ENCODE measurements at regions not wholly inside any gene's neighbourhood (a gene's known extent, or its start where the extent isn't known, plus 50 kb on each side); places are given as distances from the start of the nearest gene placed in this dataset.

DNA sequence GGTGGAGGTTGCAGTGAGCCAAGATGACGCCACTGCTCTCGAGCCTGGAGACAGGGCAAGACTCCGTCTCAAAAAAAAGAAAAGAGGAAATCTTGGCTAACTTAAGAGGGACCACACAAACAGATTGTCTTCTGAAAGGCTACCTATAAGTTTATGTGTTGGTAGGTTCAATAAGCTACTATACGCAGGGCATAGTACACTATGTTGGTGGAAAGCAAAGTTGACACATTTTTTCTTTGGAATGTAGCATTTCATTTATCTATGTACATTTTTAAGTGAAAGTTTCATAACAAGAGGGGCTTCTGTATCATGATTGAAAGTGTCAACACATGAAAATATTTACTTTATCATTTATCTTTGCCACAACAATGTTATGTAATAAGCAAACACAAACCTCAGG lies 752.6 kb upstream of the ACVR2A start:
- Mint-ChIP-seq H3K4me1 (ENCODE audit: low read depth) (peaks cover 10% of the 10 kb centered on the region), H3K4me3 (no peak overlapping the region), H3K27ac (no peak overlapping the region), H3K9me3 (no peaks in the 10 kb centered on the region), H3K27me3 (no peaks in the 10 kb centered on the region), H3K36me3 (no peaks in the 10 kb centered on the region)
- CTCF ChIA-PET: interaction anchor here (5.4 kb wide), 1 partner anchor 10 kb away, joined by 26 read pairs; no protein-coding TSS in a partner anchor
- POLR2A ChIA-PET: no interaction called here
- no peak for DNase-seq
- intact Hi-C loops (cut with micrococcal nuclease): no loop called here

DNA sequence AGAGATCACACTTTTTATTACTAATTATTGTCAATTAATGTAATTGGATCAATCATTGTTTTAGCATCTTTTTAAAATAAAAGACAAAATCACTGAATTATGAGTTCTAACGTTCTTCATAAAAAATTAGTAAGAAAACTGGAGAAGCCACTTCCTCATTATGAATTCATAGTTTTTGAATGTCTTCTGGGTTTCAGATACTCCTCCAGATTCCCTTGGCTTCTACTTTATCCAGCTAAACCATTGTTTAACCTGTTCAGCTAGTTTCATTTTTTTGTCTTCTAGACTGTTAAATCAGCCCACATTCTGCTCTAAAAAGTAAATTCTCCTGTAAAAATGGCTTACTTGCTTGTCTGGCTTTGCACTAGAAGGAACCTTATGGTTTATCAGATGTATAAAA lies 753.4 kb upstream of the ACVR2A start:
- no peak for DNase-seq
- H3K27ac Mint-ChIP-seq: no peak overlapping the region
- ChIA-PET POLR2A (no interaction called here), CTCF (interaction anchor here (5.4 kb wide), 1 partner anchor 9 kb away, joined by 26 read pairs; no protein-coding TSS in a partner anchor)
- intact Hi-C loops (cut with micrococcal nuclease): no loop called here
- no peaks in the 10 kb centered on the region for H3K27me3 Mint-ChIP-seq
- H3K4me1 Mint-ChIP-seq (ENCODE audit: low read depth): peaks cover 2% of the 10 kb centered on the region
- no peak overlapping the region for H3K4me3 Mint-ChIP-seq
- H3K9me3 Mint-ChIP-seq: no peaks in the 10 kb centered on the region
- no peaks in the 10 kb centered on the region for H3K36me3 Mint-ChIP-seq

DNA sequence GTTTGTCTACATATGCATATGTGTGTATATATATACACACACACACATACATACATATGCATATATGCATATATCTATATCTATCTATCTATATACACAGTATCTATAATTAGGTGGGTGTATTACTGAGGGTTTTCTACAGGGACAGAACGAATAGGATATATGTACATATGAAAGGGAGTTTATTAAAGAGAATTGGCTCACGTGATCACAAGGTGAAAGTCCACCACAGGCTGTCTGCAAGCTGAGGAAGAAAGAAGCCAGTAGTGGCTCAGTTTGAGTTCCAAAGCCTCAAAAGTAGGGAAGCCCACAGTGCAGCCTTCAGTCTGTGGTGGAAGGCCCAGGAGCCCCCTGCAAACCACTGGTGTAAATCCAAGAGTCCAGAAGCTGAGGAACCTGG lies 756.0 kb upstream of the ACVR2A start:
- H3K4me1 Mint-ChIP-seq (ENCODE audit: low read depth): peaks cover 2% of the 10 kb centered on the region
- CTCF ChIA-PET: no interaction called here
- H3K27ac Mint-ChIP-seq: no peak overlapping the region
- no peaks in the 10 kb centered on the region for H3K36me3 Mint-ChIP-seq
- DNase-seq: no peak
- POLR2A ChIA-PET: no interaction called here
- no peaks in the 10 kb centered on the region for H3K27me3 Mint-ChIP-seq
- intact Hi-C loops (cut with micrococcal nuclease): no loop called here
- H3K4me3 Mint-ChIP-seq: no peak overlapping the region
- no peaks in the 10 kb centered on the region for H3K9me3 Mint-ChIP-seq

DNA sequence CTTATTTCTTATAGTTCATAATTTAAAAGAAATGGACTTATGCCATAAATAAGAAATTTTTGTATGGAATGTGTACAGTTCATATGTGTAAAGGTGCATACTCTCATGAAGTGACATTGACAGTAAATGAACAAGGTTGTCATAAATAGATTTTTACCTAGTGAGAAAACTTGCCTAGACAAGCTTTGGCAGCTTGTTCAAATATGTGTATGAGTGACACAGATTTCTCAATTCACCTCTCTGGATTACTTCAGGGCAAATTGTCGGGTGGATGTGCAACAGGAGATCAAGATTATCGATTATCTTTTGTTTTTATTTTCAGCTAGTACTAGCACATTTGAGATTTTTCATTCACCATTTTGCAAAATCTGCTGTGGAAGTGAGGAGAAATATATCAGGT lies 758.1 kb upstream of the ACVR2A start:
- Mint-ChIP-seq H3K27me3 (no peaks in the 10 kb centered on the region), H3K9me3 (no peaks in the 10 kb centered on the region), H3K27ac (no peak overlapping the region), H3K4me3 (no peak overlapping the region), H3K4me1 (ENCODE audit: low read depth) (peaks cover 5% of the 10 kb centered on the region), H3K36me3 (no peaks in the 10 kb centered on the region)
- ChIA-PET POLR2A (no interaction called here), CTCF (interaction anchor here (1.5 kb wide), 1 partner anchor 245 kb away, joined by 5 read pairs; no protein-coding TSS in a partner anchor)
- DNase-seq: no peak
- intact Hi-C loops (cut with micrococcal nuclease): loop anchor here (1.0 kb wide), 1 partner anchor 202 kb away; no protein-coding TSS in a partner anchor

DNA sequence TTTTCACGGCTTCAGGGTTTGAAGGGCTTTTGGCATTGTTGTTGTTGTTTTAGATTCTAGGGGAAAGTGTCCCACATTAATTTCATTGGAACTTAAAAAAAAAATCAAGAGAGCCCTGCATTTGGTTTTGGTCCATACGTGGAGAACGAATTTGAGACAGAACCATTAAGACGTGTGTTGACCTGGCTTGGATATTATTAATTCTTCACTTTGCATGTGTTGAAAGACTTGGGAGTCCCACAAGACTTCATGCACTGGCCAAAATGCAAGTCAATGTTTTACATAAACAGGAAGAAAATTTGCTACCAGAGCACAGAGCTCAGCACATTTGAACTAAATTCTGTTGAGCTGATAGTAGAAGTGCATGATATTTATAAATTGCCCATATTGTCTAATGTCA lies 761.2 kb upstream of the ACVR2A start:
- H3K27me3 Mint-ChIP-seq: no peaks in the 10 kb centered on the region
- ChIA-PET CTCF (interaction anchor here (0.5 to 6.5 kb wide), 13 partner anchors 9 to 828 kb away, joined by 3 to 93 read pairs (median 6); no protein-coding TSS in a partner anchor), POLR2A (no interaction called here)
- intact Hi-C loops (cut with micrococcal nuclease): loop anchor here (1.0 kb wide), 2 partner anchors 249 to 828 kb away; no protein-coding TSS in a partner anchor
- H3K9me3 Mint-ChIP-seq: no peaks in the 10 kb centered on the region
- peaks cover 5% of the 10 kb centered on the region for H3K4me1 Mint-ChIP-seq (ENCODE audit: low read depth)
- DNase-seq: no peak
- H3K36me3 Mint-ChIP-seq: no peaks in the 10 kb centered on the region
- H3K27ac Mint-ChIP-seq: no peak overlapping the region
- no peak overlapping the region for H3K4me3 Mint-ChIP-seq

DNA sequence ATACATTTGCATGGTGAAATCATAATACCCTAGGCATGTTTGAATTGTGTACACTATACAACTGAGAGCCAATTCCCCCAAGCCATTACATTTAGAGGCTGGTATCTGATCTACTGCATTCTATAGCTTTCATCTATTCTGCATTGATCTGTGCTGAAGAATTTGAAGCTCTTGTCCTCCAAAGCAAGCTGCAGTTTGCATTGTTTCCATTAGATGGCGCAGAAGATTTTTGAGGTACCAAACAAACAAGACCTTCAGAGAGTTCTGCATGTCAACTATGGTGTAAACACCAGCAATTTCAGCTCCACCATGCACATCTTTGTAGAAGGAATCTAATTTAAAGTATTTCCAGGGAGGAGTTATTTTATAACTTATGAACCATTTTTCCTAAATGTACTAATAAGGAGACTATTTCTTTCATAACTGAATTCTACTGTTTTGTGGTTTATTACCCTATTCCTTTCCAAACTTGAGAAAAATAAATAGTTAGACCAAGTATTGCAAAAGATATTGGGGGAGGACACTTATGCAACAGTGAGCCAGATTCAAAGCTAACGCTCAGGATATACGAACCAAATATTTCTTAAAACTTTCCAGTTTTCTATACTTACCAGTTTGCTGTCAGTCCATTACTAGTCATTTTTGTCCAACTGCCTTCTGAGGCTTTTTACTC lies 761.8 kb upstream of the ACVR2A start:
- Mint-ChIP-seq H3K27ac (no peak overlapping the region), H3K27me3 (no peaks in the 10 kb centered on the region), H3K9me3 (no peaks in the 10 kb centered on the region), H3K4me3 (no peak overlapping the region), H3K36me3 (no peaks in the 10 kb centered on the region), H3K4me1 (ENCODE audit: low read depth) (peaks cover 5% of the 10 kb centered on the region)
- peak; percentile 47 for DNase-seq
- intact Hi-C loops (cut with micrococcal nuclease): loop anchor here (1.0 kb wide), 2 partner anchors 249 to 828 kb away; no protein-coding TSS in a partner anchor
- ChIA-PET POLR2A (no interaction called here), CTCF (interaction anchor here (0.5 to 6.5 kb wide), 30 partner anchors 8 to 829 kb away, joined by 3 to 93 read pairs (median 3); no protein-coding TSS in a partner anchor)

DNA sequence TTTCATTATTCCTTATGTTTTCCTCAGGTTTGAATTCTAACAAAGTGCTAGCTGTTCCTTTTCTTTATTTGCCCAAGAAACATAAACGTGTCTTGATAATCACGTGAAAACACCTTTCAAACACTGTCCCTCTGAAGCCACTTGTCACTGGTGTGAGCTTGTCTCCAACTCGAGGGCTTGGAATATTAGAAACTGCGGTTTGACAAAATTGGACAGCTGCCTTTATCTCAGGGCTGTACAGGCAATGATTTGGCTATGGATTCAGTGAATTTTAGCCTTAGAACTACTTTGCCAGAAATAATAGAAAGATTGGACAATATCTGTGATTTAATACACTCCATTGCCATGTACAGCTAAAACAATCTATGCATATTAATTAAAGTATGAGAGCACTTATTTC lies 763.0 kb upstream of the ACVR2A start:
- intact Hi-C loops (cut with micrococcal nuclease): no loop called here
- DNase-seq: no peak
- ChIA-PET CTCF (interaction anchor here (1.2 to 6.5 kb wide), 6 partner anchors 11 to 830 kb away, joined by 3 to 93 read pairs (median 28); no protein-coding TSS in a partner anchor), POLR2A (no interaction called here)
- Mint-ChIP-seq H3K9me3 (no peaks in the 10 kb centered on the region), H3K27ac (no peak overlapping the region), H3K27me3 (no peaks in the 10 kb centered on the region), H3K4me3 (no peak overlapping the region), H3K4me1 (ENCODE audit: low read depth) (peaks cover 5% of the 10 kb centered on the region), H3K36me3 (no peaks in the 10 kb centered on the region)

DNA sequence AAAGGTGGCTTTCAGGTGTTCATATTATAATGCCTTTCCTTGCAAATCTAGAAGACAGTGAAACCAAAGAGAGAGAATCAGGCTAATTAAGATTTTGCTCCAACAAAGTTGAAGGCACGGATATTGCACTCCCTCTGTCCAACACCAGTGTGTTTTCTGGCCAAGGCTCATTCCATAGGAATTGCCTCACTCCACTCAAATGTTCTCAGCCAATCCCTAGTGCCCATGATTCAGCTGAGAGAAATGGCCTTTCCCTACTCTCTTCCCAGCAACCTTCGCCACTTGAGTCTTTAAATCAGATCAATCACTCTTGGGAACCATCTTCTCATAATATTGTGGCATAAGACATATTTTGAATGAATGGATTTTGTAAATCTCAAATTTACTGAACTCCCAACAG lies 768.2 kb upstream of the ACVR2A start:
- DNase-seq: no peak
- Mint-ChIP-seq H3K4me3 (no peak overlapping the region), H3K27me3 (peaks cover 2% of the 10 kb centered on the region), H3K4me1 (ENCODE audit: low read depth) (no peaks in the 10 kb centered on the region), H3K9me3 (no peaks in the 10 kb centered on the region), H3K27ac (no peak overlapping the region), H3K36me3 (no peaks in the 10 kb centered on the region)
- POLR2A ChIA-PET: no interaction called here
- intact Hi-C loops (cut with micrococcal nuclease): no loop called here
- CTCF ChIA-PET: no interaction called here

DNA sequence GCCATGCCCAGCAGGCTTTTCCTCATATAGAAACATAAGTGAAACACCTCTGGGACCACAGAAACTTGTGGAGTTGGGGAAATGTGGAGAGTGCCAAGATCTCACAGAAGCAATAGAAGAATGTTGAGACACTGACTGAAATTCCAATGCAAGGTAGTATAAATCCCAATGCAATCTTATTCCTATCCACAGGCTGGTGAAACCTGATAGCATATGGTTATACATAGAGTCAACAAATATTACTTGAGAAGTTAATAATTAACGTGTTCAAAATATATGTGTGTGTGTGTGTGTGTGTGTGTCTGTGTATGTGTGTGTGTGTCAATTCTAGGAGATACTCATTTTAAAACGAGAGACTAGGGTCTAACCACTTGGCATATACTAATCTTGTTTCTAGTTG lies 776.8 kb upstream of the ACVR2A start:
- Mint-ChIP-seq H3K27ac (no peak overlapping the region), H3K4me1 (ENCODE audit: low read depth) (peaks cover 3% of the 10 kb centered on the region), H3K27me3 (no peaks in the 10 kb centered on the region), H3K4me3 (no peak overlapping the region), H3K36me3 (peaks cover 1% of the 10 kb centered on the region), H3K9me3 (peaks cover 11% of the 10 kb centered on the region)
- ChIA-PET CTCF (interaction anchor here (0.7 to 2.2 kb wide), 2 partner anchors 15 kb away, joined by 3 to 5 read pairs; no protein-coding TSS in a partner anchor), POLR2A (no interaction called here)
- intact Hi-C loops (cut with micrococcal nuclease): no loop called here
- no peak for DNase-seq

DNA sequence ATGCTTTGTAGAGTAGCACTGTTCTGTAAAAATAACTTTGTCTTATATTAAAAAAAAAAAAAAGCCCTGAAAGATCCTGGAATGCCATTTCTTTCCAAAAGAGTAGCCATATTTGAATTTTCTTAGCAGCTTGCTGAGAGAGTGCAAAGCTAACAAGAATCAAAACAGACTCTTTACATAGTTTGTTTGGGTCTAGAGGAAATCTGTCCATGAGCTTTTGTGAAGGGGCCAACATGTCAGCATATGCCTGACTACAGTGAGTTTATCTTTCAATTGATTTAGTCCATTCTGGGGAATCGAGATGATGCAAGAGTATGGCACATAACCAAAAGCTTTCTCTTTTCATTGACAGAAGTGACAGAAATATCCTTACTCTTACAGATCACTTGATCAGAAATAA lies 777.7 kb upstream of the ACVR2A start:
- intact Hi-C loops (cut with micrococcal nuclease): no loop called here
- peaks cover 3% of the 10 kb centered on the region for H3K4me1 Mint-ChIP-seq (ENCODE audit: low read depth)
- H3K36me3 Mint-ChIP-seq: peaks cover 1% of the 10 kb centered on the region
- no peak for DNase-seq
- no peak overlapping the region for H3K4me3 Mint-ChIP-seq
- peaks cover 11% of the 10 kb centered on the region for H3K9me3 Mint-ChIP-seq
- ChIA-PET CTCF (interaction anchor here (2.2 kb wide), 1 partner anchor 16 kb away, joined by 5 read pairs; no protein-coding TSS in a partner anchor), POLR2A (no interaction called here)
- no peak overlapping the region for H3K27ac Mint-ChIP-seq
- no peaks in the 10 kb centered on the region for H3K27me3 Mint-ChIP-seq

DNA sequence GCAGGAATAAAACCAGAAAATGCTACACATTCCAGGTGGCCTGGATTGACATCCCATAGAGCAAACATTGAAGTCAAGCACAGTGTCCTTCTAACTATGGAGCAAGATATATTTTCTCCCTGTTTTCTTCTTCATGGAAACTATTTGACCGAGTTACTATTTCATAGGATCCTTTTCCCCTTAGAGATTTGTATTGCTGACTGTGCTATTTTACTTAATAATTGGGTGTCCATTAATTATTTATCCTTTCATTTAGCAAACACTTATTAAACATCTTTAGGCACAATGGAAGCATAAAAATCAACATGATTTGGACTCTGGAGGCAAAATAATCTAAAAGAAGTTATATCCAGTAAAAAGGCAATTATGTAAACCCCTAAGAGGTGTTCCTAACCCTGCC lies 782.8 kb upstream of the ACVR2A start:
- CTCF ChIA-PET: interaction anchor here (0.8 kb wide), 1 partner anchor 17 kb away, joined by 3 read pairs; no protein-coding TSS in a partner anchor
- no peak overlapping the region for H3K4me3 Mint-ChIP-seq
- POLR2A ChIA-PET: no interaction called here

DNA sequence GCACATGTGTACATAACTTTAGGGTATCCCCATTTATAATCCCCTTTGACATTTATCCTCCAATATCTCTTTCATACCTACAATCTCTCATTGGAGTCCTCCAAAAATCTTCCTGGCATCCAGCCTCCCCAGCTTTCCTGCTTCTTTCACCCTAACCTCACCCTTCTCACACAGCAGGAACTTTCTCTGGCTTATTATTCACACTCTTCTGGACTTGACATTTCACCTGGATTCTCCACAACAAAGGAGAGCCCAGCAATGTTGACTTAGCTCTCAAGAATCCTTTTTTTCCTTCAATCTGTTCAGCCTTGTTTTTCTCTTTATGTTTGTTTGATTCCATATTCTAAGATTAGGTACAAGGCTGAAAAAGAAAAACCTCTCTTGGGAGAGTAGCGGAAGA lies 783.6 kb upstream of the ACVR2A start:
- peaks cover 11% of the 10 kb centered on the region for H3K9me3 Mint-ChIP-seq
- peaks cover 1% of the 10 kb centered on the region for H3K36me3 Mint-ChIP-seq
- no peak overlapping the region for H3K4me3 Mint-ChIP-seq
- no peak for DNase-seq
- ChIA-PET POLR2A (no interaction called here), CTCF (no interaction called here)
- H3K27ac Mint-ChIP-seq: no peak overlapping the region
- no peaks in the 10 kb centered on the region for H3K4me1 Mint-ChIP-seq (ENCODE audit: low read depth)
- H3K27me3 Mint-ChIP-seq: no peaks in the 10 kb centered on the region
- intact Hi-C loops (cut with micrococcal nuclease): no loop called here

More for the DNA sequence above, 782.8 kb upstream of the ACVR2A start:
- DNase-seq: no peak
- Mint-ChIP-seq H3K27me3 (no peaks in the 10 kb centered on the region), H3K4me1 (ENCODE audit: low read depth) (no peaks in the 10 kb centered on the region), H3K27ac (no peak overlapping the region), H3K9me3 (peaks cover 11% of the 10 kb centered on the region), H3K36me3 (peaks cover 1% of the 10 kb centered on the region)
- intact Hi-C loops (cut with micrococcal nuclease): no loop called here
